Hepatocyte (in vitro differentiated cells): ENCODE measurements at regions not wholly inside any gene's neighbourhood (a gene's known extent, or its start where the extent isn't known, plus 50 kb on each side); places are given as distances from the start of the nearest gene placed in this dataset.
A peak's percentile ranks its signal among the peaks of the same experiment; 100 is the strongest.

Experiments used
- DNase-seq: peaks from one replicate; pipeline ENCODE4 v3.0.0-alpha.2; 2016; ENCODE audit warnings: low spot score
- H2AFZ ChIP-seq: fragments of 200-600 bp; sonication (generic); 2 replicates; pipeline ENCODE4 v1.6.0; 2016; ENCODE audit warnings: antibody characterized with exemption, mild to moderate bottlenecking
- H3K27ac ChIP-seq: fragments of 200-600 bp; sonication (generic); 2 replicates; pipeline ENCODE4 v1.5.1; 2016; ENCODE audit warnings: mild to moderate bottlenecking
- H3K27me3 ChIP-seq: fragments of 200-600 bp; sonication (generic); 2 replicates; pipeline ENCODE4 v1.6.1; 2016
- H3K36me3 ChIP-seq: fragments of 200-600 bp; sonication (generic); replicated peaks from 2 replicates; pipeline ENCODE4 v1.5.1; 2016; ENCODE audit warnings: low read depth; ENCODE audit not compliant: insufficient read depth
- H3K4me1 ChIP-seq: fragments of 200-600 bp; sonication (generic); 2 replicates; pipeline ENCODE4 v1.5.1; 2016; ENCODE audit warnings: mild to moderate bottlenecking, moderate library complexity; ENCODE audit not compliant: insufficient read depth
- H3K4me2 ChIP-seq: fragments of 200-600 bp; sonication (generic); 2 replicates; pipeline ENCODE4 v1.6.0; 2016
- H3K4me3 ChIP-seq: fragments of 200-600 bp; sonication (generic); 2 replicates; pipeline ENCODE4 v1.5.1; 2016; ENCODE audit warnings: mild to moderate bottlenecking
- H3K79me2 ChIP-seq: fragments of 200-600 bp; sonication (generic); 2 replicates; pipeline ENCODE4 v1.6.0; 2017; ENCODE audit warnings: mild to moderate bottlenecking
- H3K9me2 ChIP-seq: fragments of 200-600 bp; sonication (generic); replicated peaks from 2 replicates; pipeline ENCODE4 v1.6.0; 2017; ENCODE audit warnings: mild to moderate bottlenecking; ENCODE audit not compliant: insufficient read depth
- H3K9me3 ChIP-seq: fragments of 200-600 bp; sonication (generic); 2 replicates; pipeline ENCODE4 v1.5.1; 2016; ENCODE audit warnings: low read depth, mild to moderate bottlenecking
- H4K20me1 ChIP-seq: fragments of 200-600 bp; sonication (generic); 2 replicates; pipeline ENCODE4 v1.6.0; 2016; ENCODE audit warnings: mild to moderate bottlenecking; ENCODE audit not compliant: insufficient read depth, poor library complexity, severe bottlenecking
- CTCF ChIP-seq: fragments of 200-600 bp; sonication (generic); IDR thresholded peaks from 2 replicates; pipeline ENCODE4 v1.5.1; 2016; ENCODE audit warnings: antibody characterized with exemption, mild to moderate bottlenecking; ENCODE audit not compliant: poor library complexity
- EZH2 ChIP-seq: fragments of 200-600 bp; sonication (generic); IDR thresholded peaks from 2 replicates; pipeline ENCODE4 v1.6.1; 2016; ENCODE audit warnings: antibody characterized with exemption, mild to moderate bottlenecking, borderline replicate concordance
- EZH2phosphoT487 ChIP-seq: fragments of 200-600 bp; sonication (generic); IDR thresholded peaks from one replicate; pipeline ENCODE4 v1.6.1; 2018; ENCODE audit warnings: antibody characterized with exemption, mild to moderate bottlenecking, low read depth, moderate library complexity; ENCODE audit not compliant: unreplicated experiment, severe bottlenecking
- WGBS: methylation state at CpG from one replicate; pipeline ENCODE4 v1.1.6; 2016; ENCODE audit warnings: low lambda C conversion rate; ENCODE audit errors: missing lambda C conversion rate; 5-methylcytosine and 5-hydroxymethylcytosine counted together

GRCh38 chr6:235763-236360, 56.4 kb upstream of the DUSP22 start:
- Histone ChIP-seq H3K9me2 (no peaks in the 10 kb centered on the region), H4K20me1 (no peaks in the 10 kb centered on the region), H3K4me2 (peak overlapping the region; percentile 65), H3K27ac (peak overlapping the region; percentile 14), H3K27me3 (no peaks in the 10 kb centered on the region), H3K9me3 (no peaks in the 10 kb centered on the region), H2AFZ (peak overlapping the region; percentile 76), H3K4me1 (peaks cover 5% of the 10 kb centered on the region), H3K36me3 (no peaks in the 10 kb centered on the region), H3K4me3 (peak overlapping the region; percentile 13), H3K79me2 (no peaks in the 10 kb centered on the region)
- no peak for DNase-seq
- WGBS: 4% methylated on average over 2 of the region's 2 CpGs
- TF ChIP-seq CTCF (no peak), EZH2 (no peak), EZH2phosphoT487 (no peak)

GRCh38 chr6:236519-236918, 55.8 kb upstream of the DUSP22 start:
- WGBS: 86% methylated on average over 6 of the region's 6 CpGs
- H3K4me3 ChIP-seq: no peak overlapping the region
- no peaks in the 10 kb centered on the region for H3K27me3 ChIP-seq
- H3K79me2 ChIP-seq: no peaks in the 10 kb centered on the region
- no peaks in the 10 kb centered on the region for H3K9me2 ChIP-seq
- H2AFZ ChIP-seq: peak overlapping the region; percentile 76
- TF ChIP-seq EZH2 (no peak), EZH2phosphoT487 (no peak), CTCF (no peak)
- no peak overlapping the region for H3K27ac ChIP-seq
- no peaks in the 10 kb centered on the region for H3K9me3 ChIP-seq
- no peaks in the 10 kb centered on the region for H4K20me1 ChIP-seq
- no peaks in the 10 kb centered on the region for H3K36me3 ChIP-seq
- H3K4me2 ChIP-seq: peak overlapping the region; percentile 65
- no peak for DNase-seq
- H3K4me1 ChIP-seq: peaks cover 5% of the 10 kb centered on the region

- no peak overlapping the region for H3K27ac ChIP-seq
- H2AFZ ChIP-seq: no peak overlapping the region
- H3K9me2 ChIP-seq: no peaks in the 10 kb centered on the region
- no peak for DNase-seq
- H4K20me1 ChIP-seq: no peaks in the 10 kb centered on the region
- peaks cover 5% of the 10 kb centered on the region for H3K4me1 ChIP-seq
- H3K79me2 ChIP-seq: no peaks in the 10 kb centered on the region
- no peak overlapping the region for H3K4me2 ChIP-seq
- no peaks in the 10 kb centered on the region for H3K27me3 ChIP-seq
- WGBS: 71% methylated on average over 3 of the region's 3 CpGs
- no peaks in the 10 kb centered on the region for H3K9me3 ChIP-seq
- no peaks in the 10 kb centered on the region for H3K36me3 ChIP-seq
- H3K4me3 ChIP-seq: no peak overlapping the region
- TF ChIP-seq CTCF (no peak), EZH2 (no peak), EZH2phosphoT487 (no peak)
Measured at GRCh38 chr6:240151-240550, 52.1 kb upstream of the DUSP22 start.
